H1 (cell line): ENCODE measurements at regions not wholly inside any gene's neighbourhood (a gene's known extent, or its start where the extent isn't known, plus 50 kb on each side); places are given as distances from the start of the nearest gene placed in this dataset.

ENCODE experiments used
- CTCF ChIA-PET: fragments of 300-600 bp; sonication (Branson Sonifier 250); formaldehyde crosslinking; loops from one replicate; lab custom pipeline; 2021; ENCODE audit not compliant: partially characterized antibody; lab: Charles Lee
- POLR2A ChIA-PET: fragments of 300-600 bp; sonication (Branson Sonifier 250); formaldehyde crosslinking; loops from one replicate; lab custom pipeline; 2021; ENCODE audit warnings: inconsistent platforms; ENCODE audit not compliant: partially characterized antibody; lab: Charles Lee
- DNase-seq, 2 experiments: peaks; one replicate each; pipeline versions ENCODE4 v3.0.0 to v3.0.0-alpha.2; 2010 to 2022; ENCODE audit warnings: low spot score in 2 of 2, low read depth in 1 of 2, mixed read lengths in 1 of 2
- FAIRE-seq: peaks from 2 replicates; lab custom pipeline; 2011; peaks lifted over from hg19 to GRCh38; lab: Jason Lieb, UNC
- H2AFZ ChIP-seq: 2 replicates; pipeline ENCODE4 v1.8.1; 2012; ENCODE audit warnings: low read length, inconsistent platforms
- H2AK5ac ChIP-seq: 2 replicates; pipeline ENCODE4 v1.6.1; 2013; ENCODE audit warnings: low read depth, low read length
- H2BK120ac ChIP-seq: replicated peaks from 2 replicates; pipeline ENCODE3; 2013; ENCODE audit warnings: low read depth, low read length, inconsistent platforms
- H2BK12ac ChIP-seq: 2 replicates; pipeline ENCODE4 v1.6.1; 2013; ENCODE audit warnings: low read depth, low read length
- H2BK15ac ChIP-seq: 2 replicates; pipeline ENCODE4 v1.6.1; 2013; ENCODE audit warnings: low read length
- H2BK20ac ChIP-seq: 2 replicates; pipeline ENCODE4 v1.6.1; 2013; ENCODE audit warnings: low read length
- H2BK5ac ChIP-seq: 2 replicates; pipeline ENCODE4 v1.6.1; 2013; ENCODE audit warnings: low read depth, low read length
- H3K14ac ChIP-seq: 2 replicates; pipeline ENCODE4 v1.6.1; 2013; ENCODE audit warnings: inconsistent platforms; ENCODE audit not compliant: insufficient read length
- H3K18ac ChIP-seq: 2 replicates; pipeline ENCODE4 v1.6.1; 2013; ENCODE audit warnings: low read length; ENCODE audit errors: extremely low read depth
- H3K23ac ChIP-seq: 2 replicates; pipeline ENCODE4 v1.6.1; 2013; ENCODE audit warnings: inconsistent platforms; ENCODE audit not compliant: insufficient read length
- H3K23me2 ChIP-seq: 2 replicates; pipeline ENCODE4 v1.6.1; 2013; ENCODE audit warnings: low read depth, low read length
- H3K27ac ChIP-seq: 2 replicates; pipeline ENCODE4 v1.6.1; 2011; ENCODE audit warnings: low read depth, low read length, inconsistent platforms
- H3K27me3 ChIP-seq, 4 experiments: replicated peaks in 1 of 4; 1 replicate in 1 of 4; 2 replicates in 3 of 4; pipeline versions ENCODE4 v1.6.1 to v1.8.1; 2011 to 2013; ENCODE audit warnings: low read length in 3 of 4, mild to moderate bottlenecking in 3 of 4, inconsistent platforms in 2 of 4, mixed read lengths in 2 of 4, moderate library complexity in 1 of 4; ENCODE audit not compliant: control insufficient read depth in 3 of 4, insufficient read depth in 3 of 4; ENCODE audit errors: extremely low read depth in 1 of 4
- H3K36me3 ChIP-seq, 4 experiments: 2 replicates each; pipeline versions ENCODE4 v1.6.1 to v1.8.1; 2011 to 2013; ENCODE audit warnings: mild to moderate bottlenecking in 4 of 4, low read length in 3 of 4, moderate library complexity in 2 of 4, control low read depth in 1 of 4, inconsistent platforms in 1 of 4; ENCODE audit not compliant: insufficient read depth in 4 of 4, control insufficient read depth in 2 of 4
- H3K4ac ChIP-seq: replicated peaks from 2 replicates; pipeline ENCODE3; 2013; ENCODE audit warnings: low read length, low read depth, mixed read lengths, inconsistent platforms; ENCODE audit not compliant: insufficient read length
- H3K4me1 ChIP-seq, 4 experiments: replicated peaks in 1 of 4; 1 replicate in 1 of 4; 2 replicates in 3 of 4; pipeline versions ENCODE4 v1.6.1 to v1.8.1; 2011 to 2013; ENCODE audit warnings: low read length in 3 of 4, inconsistent platforms in 2 of 4, mixed read lengths in 1 of 4; ENCODE audit not compliant: insufficient read depth in 4 of 4, control insufficient read depth in 3 of 4
- H3K4me2 ChIP-seq, 2 experiments: 2 replicates each; pipeline versions ENCODE4 v1.6.1 to v1.8.1; 2011 to 2013; ENCODE audit warnings: low read depth in 2 of 2, low read length in 2 of 2, control low read depth in 1 of 2, inconsistent platforms in 1 of 2, mild to moderate bottlenecking in 1 of 2; ENCODE audit not compliant: insufficient read depth in 1 of 2
- H3K4me3 ChIP-seq, 4 experiments: fragments of 200-600, 300-600 bp in 1 of 4; sonication (generic), shearing (Covaris generic), sonication (Bioruptor Twin) in 1 of 4; 2 replicates each; pipeline versions ENCODE4 v1.5.1 to v1.8.1; 2011 to 2016; ENCODE audit warnings: low read length in 4 of 4, low read depth in 3 of 4, control low read depth in 2 of 4, inconsistent platforms in 2 of 4, mild to moderate bottlenecking in 2 of 4, mixed read lengths in 1 of 4, moderate library complexity in 1 of 4; ENCODE audit not compliant: insufficient read depth in 2 of 4; ENCODE audit errors: extremely low read depth in 1 of 4
- H3K56ac ChIP-seq: replicated peaks from 2 replicates; pipeline ENCODE3; 2013; ENCODE audit warnings: low read depth, mild to moderate bottlenecking, mixed read lengths, low read length, inconsistent platforms; ENCODE audit not compliant: insufficient read length
- H3K79me1 ChIP-seq: 2 replicates; pipeline ENCODE4 v1.6.1; 2013; ENCODE audit warnings: low read depth, low read length, control low read depth
- H3K79me2 ChIP-seq, 2 experiments: 2 replicates each; pipeline versions ENCODE4 v1.6.1 to v1.8.1; 2012 to 2013; ENCODE audit warnings: low read length in 2 of 2, mild to moderate bottlenecking in 2 of 2, inconsistent platforms in 1 of 2; ENCODE audit not compliant: insufficient read depth in 2 of 2, control insufficient read depth in 1 of 2
- H3K9ac ChIP-seq, 4 experiments: replicated peaks in 1 of 4; 1 replicate in 1 of 4; 2 replicates in 3 of 4; pipeline versions ENCODE4 v1.6.1 to v1.8.1; 2011 to 2013; ENCODE audit warnings: low read depth in 3 of 4, low read length in 3 of 4, control low read depth in 2 of 4, mild to moderate bottlenecking in 2 of 4, moderate library complexity in 2 of 4, inconsistent platforms in 1 of 4; ENCODE audit errors: extremely low read depth in 1 of 4
- H3K9me3 ChIP-seq, 2 experiments: 2 replicates each; pipeline versions ENCODE4 v1.6.1 to v1.8.1; 2012 to 2013; ENCODE audit warnings: mild to moderate bottlenecking in 2 of 2, moderate library complexity in 2 of 2, control low read depth in 1 of 2, inconsistent platforms in 1 of 2, low read depth in 1 of 2, low read length in 1 of 2, mixed read lengths in 1 of 2; ENCODE audit not compliant: insufficient read depth in 2 of 2
- H4K20me1 ChIP-seq, 2 experiments: replicated peaks in 1 of 2; 2 replicates each; pipeline versions ENCODE3 to v1.8.1; 2011 to 2013; ENCODE audit warnings: inconsistent platforms in 2 of 2, low read length in 2 of 2, mild to moderate bottlenecking in 1 of 2; ENCODE audit not compliant: insufficient read depth in 2 of 2, control insufficient read depth in 1 of 2
- H4K5ac ChIP-seq: 2 replicates; pipeline ENCODE4 v1.6.1; 2013; ENCODE audit warnings: low read length, low read depth, mixed read lengths, inconsistent platforms; ENCODE audit not compliant: insufficient read length
- H4K8ac ChIP-seq: 2 replicates; pipeline ENCODE4 v1.8.0; 2013; ENCODE audit warnings: mild to moderate bottlenecking, moderate library complexity, low read length, inconsistent platforms; ENCODE audit not compliant: insufficient read depth; ENCODE audit errors: extremely low read depth
- H4K91ac ChIP-seq: replicated peaks from 2 replicates; pipeline ENCODE3; 2013; ENCODE audit warnings: low read length, mixed read lengths, inconsistent platforms; ENCODE audit not compliant: insufficient read length
- E2F6 ChIP-seq: IDR thresholded peaks from 2 replicates; pipeline ENCODE4 v1.6.1; 2012; ENCODE audit warnings: inconsistent platforms
- SIN3A ChIP-seq, 2 experiments: IDR thresholded peaks in 1 of 2; conservative IDR thresholded peaks in 1 of 2; 2 replicates each; pipeline ENCODE4 v1.6.1; 2011 to 2012; ENCODE audit warnings: low read length in 2 of 2, improper control_type of control experiment in 1 of 2, low read depth in 1 of 2, mild to moderate bottlenecking in 1 of 2
- SIX5 ChIP-seq: IDR thresholded peaks from 2 replicates; pipeline ENCODE4 v1.6.1; 2011; ENCODE audit warnings: mild to moderate bottlenecking, low read depth, low read length
- WGBS, 2 experiments: shearing (Covaris generic) in 1 of 2; methylation state at CpG; one replicate each; pipeline versions ENCODE4 v1.1.6 to v1.1.7; 2013 to 2015; ENCODE audit warnings: low lambda C conversion rate in 2 of 2, mixed read lengths in 2 of 2, inconsistent platforms in 1 of 2, low coverage in 1 of 2, missing lambda C conversion rate in 1 of 2; ENCODE audit not compliant: insufficient replicate concordance in 2 of 2, insufficient coverage in 1 of 2, insufficient read length in 1 of 2; ENCODE audit errors: extremely low coverage in 1 of 2, missing lambda C conversion rate in 1 of 2; 5-methylcytosine and 5-hydroxymethylcytosine counted together

GRCh38 chr6:48200869-48201390 lies 89.9 kb upstream of the PTCHD4 start:
- FAIRE-seq, result no peak
- H4K91ac ChIP-seq, result no peak overlapping the region
- no peak for TF ChIP-seq E2F6
- TF ChIP-seq SIN3A (conservative IDR thresholded peaks at IDR 0.05 in 1 of 2, IDR thresholded peaks at IDR 0.05 in 1 of 2; ENCODE audit: low read depth in 1 of 2, low read length in 2 of 2), result no peak
- TF ChIP-seq SIX5, result no peak

More at GRCh38 chr6:48200869-48201390, 89.9 kb upstream of the PTCHD4 start:
- Histone ChIP-seq H4K8ac (no peak overlapping the region), H3K23me2 (no peaks in the 10 kb centered on the region), H2BK12ac (no peak overlapping the region), H2AFZ (no peak overlapping the region), H3K9me3 (no peaks in the 10 kb centered on the region), H3K9ac (no peak overlapping the region), H3K56ac (no peak overlapping the region), H3K4me2 (no peak overlapping the region), H3K27me3 (peaks cover 0 to 2% (median 0%) of the 10 kb centered on the region in 4 experiments; a peak in 1 of 7 replicates), H3K36me3 (no peaks in the 10 kb centered on the region), H3K23ac (no peak overlapping the region), H3K79me1 (no peaks in the 10 kb centered on the region), H3K4me1 (no peaks in the 10 kb centered on the region), H3K4me3 (no peak overlapping the region), H2BK120ac (no peak overlapping the region), H3K79me2 (no peaks in the 10 kb centered on the region), H4K20me1 (no peaks in the 10 kb centered on the region), H2BK20ac (no peak overlapping the region), H2AK5ac (no peak overlapping the region), H2BK15ac (no peak overlapping the region), H4K5ac (no peak overlapping the region), H3K14ac (no peak overlapping the region), H3K27ac (no peak overlapping the region), H2BK5ac (no peak overlapping the region), H3K18ac (no peak overlapping the region), H3K4ac (no peak overlapping the region)
- no peak for DNase-seq
- WGBS, 2 experiments, result 91% methylated on average over 3 of the region's 3 CpGs; no CpG with 5 or more reads in 1 of the 2 experiments
- ChIA-PET POLR2A (no interaction called here), CTCF (interaction anchor here (0.6 kb wide), 1 partner anchor 728 kb away, joined by 4 read pairs; no protein-coding TSS in a partner anchor)
